Germinal center (tissue), 1 donor: ENCODE measurements at regions not wholly inside any gene's neighbourhood (a gene's known extent, or its start where the extent isn't known, plus 50 kb on each side); places are given as distances from the start of the nearest gene placed in this dataset.

Experiments
- DNase-seq: peaks from one replicate; pipeline ENCODE4 v3.0.0; 2012; ENCODE audit warnings: mixed read lengths, low spot score

- no peak for DNase-seq
Measured at GRCh38 chr5:82396871-82397514, 118.8 kb upstream of the RPS23 start.

- DNase-seq = no peak
Measured at GRCh38 chr5:82396396-82396795, 118.2 kb upstream of the RPS23 start.

GRCh38 chr5:82393951-82394350, 115.8 kb upstream of the RPS23 start:
- DNase-seq = no peak

- no peak for DNase-seq
Measured at GRCh38 chr5:82390088-82390487, 111.9 kb upstream of the RPS23 start.

GRCh38 chr5:82389347-82389746, 111.2 kb upstream of the RPS23 start:
- no peak for DNase-seq

GRCh38 chr5:82388181-82388580, 110.0 kb upstream of the RPS23 start:
- DNase-seq = no peak

GRCh38 chr5:82387819-82388166, 109.6 kb upstream of the RPS23 start:
- DNase-seq = no peak

- DNase-seq = no peak
Measured at GRCh38 chr5:82387001-82387818, 109.1 kb upstream of the RPS23 start.

GRCh38 chr5:82386576-82386975, 108.4 kb upstream of the RPS23 start:
- no peak for DNase-seq

GRCh38 chr5:82384034-82384750, 106.0 kb upstream of the RPS23 start:
- DNase-seq = no peak

- DNase-seq = no peak
Measured at GRCh38 chr5:82381591-82381990, 103.4 kb upstream of the RPS23 start.

- DNase-seq = no peak
Measured at GRCh38 chr5:82376307-82376706, 98.2 kb upstream of the RPS23 start.

GRCh38 chr5:82375488-82376244, 97.5 kb upstream of the RPS23 start:
- no peak for DNase-seq

- DNase-seq = no peak
Measured at GRCh38 chr5:82374637-82375036, 96.5 kb upstream of the RPS23 start.

GRCh38 chr5:82367930-82368329, 89.8 kb upstream of the RPS23 start:
- no peak for DNase-seq

GRCh38 chr5:82365744-82366228, 87.6 kb upstream of the RPS23 start:
- DNase-seq = no peak

- DNase-seq = no peak
Measured at GRCh38 chr5:82365026-82365425, 86.9 kb upstream of the RPS23 start.

GRCh38 chr5:82364497-82364896, 86.3 kb upstream of the RPS23 start:
- DNase-seq = no peak

- DNase-seq = no peak
Measured at GRCh38 chr5:82363524-82363923, 85.4 kb upstream of the RPS23 start.

- no peak for DNase-seq
Measured at GRCh38 chr5:82362636-82363035, 84.5 kb upstream of the RPS23 start.

- no peak for DNase-seq
Measured at GRCh38 chr5:82360022-82360421, 81.9 kb upstream of the RPS23 start.

GRCh38 chr5:82359272-82359671, 81.1 kb upstream of the RPS23 start:
- DNase-seq = no peak
